DMS153 (cell line): ENCODE measurements at regions not wholly inside any gene's neighbourhood (a gene's known extent, or its start where the extent isn't known, plus 50 kb on each side); places are given as distances from the start of the nearest gene placed in this dataset.

Experiments
- DNase-seq: peaks from one replicate; lab custom pipeline; 2025; lab: John Stamatoyannopoulos, UW

- no peak for DNase-seq
Observed at GRCh38 chr4:3715855-3716630, 50.1 kb upstream of the ADRA2C start.

GRCh38 chr4:3715061-3715854, 50.9 kb upstream of the ADRA2C start:
- no peak for DNase-seq

- DNase-seq, result no peak
Observed at GRCh38 chr4:3714642-3715001, 51.6 kb upstream of the ADRA2C start.

GRCh38 chr4:3713817-3714641, 52.2 kb upstream of the ADRA2C start:
- no peak for DNase-seq

- DNase-seq, result no peak
Observed at GRCh38 chr4:3713346-3713745, 52.8 kb upstream of the ADRA2C start.

- no peak for DNase-seq
Observed at GRCh38 chr4:3712936-3713335, 53.2 kb upstream of the ADRA2C start.

GRCh38 chr4:3712112-3712805, 53.9 kb upstream of the ADRA2C start:
- no peak for DNase-seq

- DNase-seq, result no peak
Observed at GRCh38 chr4:3711183-3712111, 54.7 kb upstream of the ADRA2C start.

- DNase-seq, result no peak
Observed at GRCh38 chr4:3710451-3711182, 55.6 kb upstream of the ADRA2C start.

- DNase-seq, result no peak
Observed at GRCh38 chr4:3709846-3710441, 56.2 kb upstream of the ADRA2C start.

- DNase-seq, result no peak
Observed at GRCh38 chr4:3709061-3709845, 56.9 kb upstream of the ADRA2C start.

- DNase-seq, result no peak
Observed at GRCh38 chr4:3708611-3709010, 57.6 kb upstream of the ADRA2C start.

GRCh38 chr4:3708103-3708510, 58.1 kb upstream of the ADRA2C start:
- no peak for DNase-seq

GRCh38 chr4:3707423-3708102, 58.6 kb upstream of the ADRA2C start:
- DNase-seq, result no peak

GRCh38 chr4:3706565-3707422, 59.4 kb upstream of the ADRA2C start:
- no peak for DNase-seq

- no peak for DNase-seq
Observed at GRCh38 chr4:3706111-3706511, 60.1 kb upstream of the ADRA2C start.

- no peak for DNase-seq
Observed at GRCh38 chr4:3705236-3705987, 60.8 kb upstream of the ADRA2C start.
